ENCODE measurements at regions not wholly inside any gene's neighbourhood (a gene's known extent, or its start where the extent isn't known, plus 50 kb on each side); places are given as distances from the start of the nearest gene placed in this dataset.

GRCh38 chr5:108451269-108451668 is 69.4 kb upstream of the FBXL17 start:
- Histone ChIP-seq H3K4me3 (no peak overlapping the region), H2AFZ (ENCODE audit: control insufficient read depth, low read depth, low read length) (no peak overlapping the region), H3K9me3 (replicated peaks; ENCODE audit: control insufficient read depth, insufficient read depth, low read length) (no peaks in the 10 kb centered on the region; the same call in 2 of the 3 replicates), H3K79me2 (ENCODE audit: control insufficient read depth, insufficient read depth, low read length) (no peaks in the 10 kb centered on the region), H3K36me3 (ENCODE audit: control insufficient read depth in 2 of 2, insufficient read depth in 2 of 2, low read length in 1 of 2) (no peaks in the 10 kb centered on the region), H3K9ac (ENCODE audit: control insufficient read depth, insufficient read depth, low read length) (no peak overlapping the region), H3K4me1 (ENCODE audit: control insufficient read depth, insufficient read depth, low read length) (no peaks in the 10 kb centered on the region), H3K27me3 (replicated peaks in 1 of 2; ENCODE audit: control insufficient read depth in 2 of 2, insufficient read depth in 2 of 2, low read length in 1 of 2) (no peaks in the 10 kb centered on the region), H4K20me1 (ENCODE audit: control insufficient read depth, insufficient read depth) (no peaks in the 10 kb centered on the region), H3K4me2 (ENCODE audit: control insufficient read depth, insufficient read depth) (no peak overlapping the region), H3K27ac (ENCODE audit: control insufficient read depth, insufficient read depth) (no peak overlapping the region)
- DNase-seq (ENCODE audit: low read depth, low spot score): no peak
- no TSS peak for BruUV-seq (replicated peaks)
- intact Hi-C loops (cut with micrococcal nuclease; ENCODE audit: unreplicated experiment) (loop anchor here (10.0 kb wide), 1 partner anchor 1024 kb away; no protein-coding TSS in a partner anchor), in situ Hi-C loops (cut with MboI) (no loop called here)
- ChIA-PET SMC1A (ENCODE audit: uncharacterized antibody, unreplicated experiment) (no interaction called here), CTCF (interaction anchor here (0.8 to 1.0 kb wide), 2 partner anchors 13 to 191 kb away, joined by 3 read pairs; no protein-coding TSS in a partner anchor), POLR2A (no interaction called here), RAD21 (ENCODE audit: unreplicated experiment) (no interaction called here)
- no peak for ATAC-seq
- no peak for FAIRE-seq
- no peak for TF ChIP-seq CBFB (IDR thresholded peaks at IDR 0.05; ENCODE audit: low read depth)
- no peak for TF ChIP-seq IKZF2 (IDR thresholded peaks at IDR 0.05)
- TF ChIP-seq IRF3 (IDR thresholded peaks at IDR 0.05): no peak
- no peak for TF ChIP-seq MTA2 (IDR thresholded peaks at IDR 0.05; ENCODE audit: low read depth)
- peak; percentile 3; the same call in 1 of the 2 replicates for TF ChIP-seq SMC3 (IDR thresholded peaks at IDR 0.05; ENCODE audit: borderline replicate concordance, low read length)
- no peak for TF ChIP-seq MXI1 (IDR thresholded peaks at IDR 0.05; ENCODE audit: low read depth, low read length)
- TF ChIP-seq FOS (IDR thresholded peaks at IDR 0.05; ENCODE audit: borderline replicate concordance, extremely low read depth, insufficient read length): no peak
- TF ChIP-seq CBX3 (IDR thresholded peaks at IDR 0.05; ENCODE audit: borderline replicate concordance, low read depth): no peak
- peak; percentile 58 for TF ChIP-seq RAD21 (IDR thresholded peaks at IDR 0.05; ENCODE audit: insufficient read depth, low read depth, low read length)
- TF ChIP-seq PKNOX1 (IDR thresholded peaks at IDR 0.05): no peak
- TF ChIP-seq PBX3 (IDR thresholded peaks at IDR 0.05; ENCODE audit: insufficient replicate concordance, low read depth, low read length): no peak
- TF ChIP-seq SMARCA5 (IDR thresholded peaks at IDR 0.05): no peak
- TF ChIP-seq ZNF24 (IDR thresholded peaks at IDR 0.05): no peak
- no peak for TF ChIP-seq ZBED1 (IDR thresholded peaks at IDR 0.05; ENCODE audit: borderline replicate concordance)
- peak in 1 of 3 experiments; percentile 23; a peak in 2 of 6 replicates for TF ChIP-seq CTCF (IDR thresholded peaks at IDR 0.05 in 2 of 3, conservative IDR thresholded peaks at IDR 0.05 in 1 of 3; ENCODE audit: control insufficient read depth in 2 of 3, extremely low read depth in 1 of 3, insufficient read depth in 1 of 3, low read depth in 3 of 3, low read length in 3 of 3)
- no peak for TF ChIP-seq WRNIP1 (IDR thresholded peaks at IDR 0.05; ENCODE audit: borderline replicate concordance, low read depth, low read length)
- TF ChIP-seq IRF5 (IDR thresholded peaks at IDR 0.05; ENCODE audit: borderline replicate concordance): no peak
- no peak for TF ChIP-seq POU2F2 (IDR thresholded peaks at IDR 0.05; ENCODE audit: borderline replicate concordance, low read depth, low read length)
- no peak for TF ChIP-seq BCL11A (IDR thresholded peaks at IDR 0.05; ENCODE audit: low read depth, low read length)
- TF ChIP-seq ATF3 (IDR thresholded peaks at IDR 0.05; ENCODE audit: borderline replicate concordance, extremely low read depth, low read depth, low read length): no peak

Data from GM12878 (cell line).